ENCODE measurements at regions not wholly inside any gene's neighbourhood (a gene's known extent, or its start where the extent isn't known, plus 50 kb on each side); places are given as distances from the start of the nearest gene placed in this dataset.

GRCh38 chr10:132117636-132118190 lies 52.0 kb downstream of the JAKMIP3 start:
- no peak overlapping the region for H3K27ac ChIP-seq (ENCODE audit: extremely low read length, insufficient read depth, low read length)
- ChIA-PET POLR2A (no interaction called here), CTCF (ENCODE audit: low intra/inter-chr PET ratio, low total read pairs) (no interaction called here)
- ATAC-seq (no peak), FAIRE-seq (no peak), DNase-seq (ENCODE audit: low spot score) (no peak)
- no peaks in the 10 kb centered on the region for H3K79me2 ChIP-seq (ENCODE audit: insufficient read depth, low read length)
- H3K27me3 ChIP-seq (ENCODE audit: control insufficient read depth in 1 of 2, insufficient read depth in 2 of 2, low read length in 2 of 2), result peaks cover 2 to 65% of the 10 kb centered on the region in 2 experiments; a peak in 3 of 5 replicates
- intact Hi-C loops (cut with micrococcal nuclease; ENCODE audit: unreplicated experiment), result no loop called here
- no peak overlapping the region for H3K4me2 ChIP-seq (ENCODE audit: low read depth, low read length)
- in situ Hi-C loops (cut with HindIII; ENCODE audit: extremely low pct_ligation_motif_present, low pct_unique_long_range_greater_than_20kb), result no loop called here
- no peaks in the 10 kb centered on the region for H3K36me3 ChIP-seq (replicated peaks in 1 of 2; ENCODE audit: control insufficient read depth in 1 of 2, insufficient read depth in 2 of 2, low read length in 2 of 2)
- H2AFZ ChIP-seq (ENCODE audit: low read length), result no peak overlapping the region
- TF ChIP-seq MAF1 (CRISPR knock-in tag; IDR thresholded peaks at IDR 0.05; ENCODE audit: borderline replicate concordance) (no peak), RFX1 (IDR thresholded peaks at IDR 0.05) (no peak), ZNF264 (CRISPR knock-in tag; IDR thresholded peaks at IDR 0.05) (no peak), FOXO1 (CRISPR knock-in tag; IDR thresholded peaks at IDR 0.05) (no peak), REXO4 (CRISPR knock-in tag; IDR thresholded peaks at IDR 0.05; ENCODE audit: borderline replicate concordance) (no peak), ISX (CRISPR knock-in tag; conservative IDR thresholded peaks at IDR 0.05) (no peak), FOXJ3 (CRISPR knock-in tag; IDR thresholded peaks at IDR 0.05; ENCODE audit: borderline replicate concordance) (no peak), AGO1 (IDR thresholded peaks at IDR 0.05; ENCODE audit: low read depth, low read length, poor library complexity, severe bottlenecking) (no peak), ZNF383 (CRISPR knock-in tag; IDR thresholded peaks at IDR 0.05; ENCODE audit: borderline replicate concordance) (no peak)
- no peak overlapping the region for H3K4me3 ChIP-seq (replicated peaks in 1 of 3; ENCODE audit: insufficient read depth in 1 of 3, low read depth in 2 of 3, low read length in 3 of 3)
- no peaks in the 10 kb centered on the region for H4K20me1 ChIP-seq (ENCODE audit: insufficient read depth, low read length)
- no TSS peak for BruUV-seq (replicated peaks)
- WGBS (ENCODE audit: low lambda C conversion rate), result 60% methylated on average over 17 of the region's 21 CpGs
- H3K9me3 ChIP-seq (ENCODE audit: low read length), result no peaks in the 10 kb centered on the region
- no peaks in the 10 kb centered on the region for H3K4me1 ChIP-seq (ENCODE audit: insufficient read depth, low read length)
- H3K9ac ChIP-seq (ENCODE audit: insufficient read depth, low read depth, low read length), result no peak overlapping the region

- H2AFZ ChIP-seq (ENCODE audit: low read length), result no peak overlapping the region
- WGBS (ENCODE audit: low lambda C conversion rate), result 27% methylated on average over 5 of the region's 13 CpGs
- in situ Hi-C loops (cut with HindIII; ENCODE audit: extremely low pct_ligation_motif_present, low pct_unique_long_range_greater_than_20kb), result no loop called here
- no peaks in the 10 kb centered on the region for H4K20me1 ChIP-seq (ENCODE audit: insufficient read depth, low read length)
- H3K27me3 ChIP-seq (ENCODE audit: control insufficient read depth in 1 of 2, insufficient read depth in 2 of 2, low read length in 2 of 2), result peaks cover 2 to 65% of the 10 kb centered on the region in 2 experiments; a peak in 3 of 5 replicates
- H3K4me2 ChIP-seq (ENCODE audit: low read depth, low read length), result no peak overlapping the region
- no peak for ATAC-seq
- POLR2A ChIA-PET, result no interaction called here
- intact Hi-C loops (cut with micrococcal nuclease; ENCODE audit: unreplicated experiment), result no loop called here
- H3K4me3 ChIP-seq (replicated peaks in 1 of 3; ENCODE audit: insufficient read depth in 1 of 3, low read depth in 2 of 3, low read length in 3 of 3), result no peak overlapping the region
- no peaks in the 10 kb centered on the region for H3K79me2 ChIP-seq (ENCODE audit: insufficient read depth, low read length)
- no TSS peak for BruUV-seq (replicated peaks)
- H3K27ac ChIP-seq (ENCODE audit: extremely low read length, insufficient read depth, low read length), result no peak overlapping the region
- H3K9me3 ChIP-seq (ENCODE audit: low read length), result no peaks in the 10 kb centered on the region
- no peaks in the 10 kb centered on the region for H3K4me1 ChIP-seq (ENCODE audit: insufficient read depth, low read length)
- no peak overlapping the region for H3K9ac ChIP-seq (ENCODE audit: insufficient read depth, low read depth, low read length)
- TF ChIP-seq SKI (IDR thresholded peaks at IDR 0.05; ENCODE audit: partially characterized antibody) (no peak), CSRNP1 (CRISPR knock-in tag; IDR thresholded peaks at IDR 0.05) (no peak), ZNF776 (CRISPR knock-in tag; IDR thresholded peaks at IDR 0.05) (no peak)
- no peak for DNase-seq (ENCODE audit: low spot score)
- no peak for FAIRE-seq
- H3K36me3 ChIP-seq (replicated peaks in 1 of 2; ENCODE audit: control insufficient read depth in 1 of 2, insufficient read depth in 2 of 2, low read length in 2 of 2), result no peaks in the 10 kb centered on the region
- CTCF ChIA-PET (ENCODE audit: low intra/inter-chr PET ratio, low total read pairs), result no interaction called here
These were observed 52.6 kb downstream of the JAKMIP3 start for GRCh38 chr10:132118366-132118765.

Measured in HepG2 (cell line).